HG02981 (cell line): ENCODE measurements at regions not wholly inside any gene's neighbourhood (a gene's known extent, or its start where the extent isn't known, plus 50 kb on each side); places are given as distances from the start of the nearest gene placed in this dataset.
"Not testable (repeated sequence)": the region's sequence is repeated elsewhere in the genome, so short reads cannot be mapped to it uniquely, and the experiment has no call there.

ENCODE experiments used
- ATAC-seq: cut with Tn5 transposase; IDR thresholded peaks from one replicate; pipeline ENCODE4 v1.9.1; 2021; ENCODE audit warnings: mild to moderate bottlenecking, moderate library complexity; ENCODE audit not compliant: unreplicated experiment

GRCh38 chr5:96180684-96181435 is 219.2 kb upstream of the ELL2 start:
- no peak for ATAC-seq

- ATAC-seq: peak; percentile 76
These were observed 215.7 kb upstream of the ELL2 start for GRCh38 chr5:96177303-96177869.

- ATAC-seq: no peak
These were observed 214.4 kb upstream of the ELL2 start for GRCh38 chr5:96176022-96176421.

- ATAC-seq: no peak
These were observed 213.4 kb upstream of the ELL2 start for GRCh38 chr5:96175090-96175489.

GRCh38 chr5:96173366-96173765 is 211.7 kb upstream of the ELL2 start:
- no peak for ATAC-seq

- no peak for ATAC-seq
These were observed 210.8 kb upstream of the ELL2 start for GRCh38 chr5:96172436-96172835.

DNA sequence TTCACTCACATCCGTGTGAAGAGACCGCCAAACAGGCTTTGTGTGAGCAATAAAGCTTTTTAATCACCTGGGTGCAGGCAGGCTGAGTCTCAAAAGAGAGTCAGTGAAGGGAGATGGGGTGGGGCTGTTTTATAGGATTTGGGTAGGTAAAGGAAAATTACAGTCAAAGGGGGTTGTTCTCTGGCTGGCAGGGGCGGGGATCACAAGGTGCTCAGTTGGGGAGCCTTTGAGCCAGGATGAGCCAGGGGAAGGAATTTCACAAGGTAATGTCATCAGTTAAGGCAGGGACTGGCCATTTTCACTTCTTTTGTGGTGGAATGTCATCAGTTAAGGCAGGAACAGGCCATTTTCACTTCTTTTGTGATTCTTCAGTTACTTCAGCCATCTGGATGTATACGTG is 210.3 kb upstream of the ELL2 start:
- not testable (repeated sequence) for ATAC-seq

- not testable (repeated sequence) for ATAC-seq
These were observed 209.0 kb upstream of the ELL2 start for GRCh38 chr5:96170481-96171125.

GRCh38 chr5:96168833-96169232 is 207.2 kb upstream of the ELL2 start:
- not testable (repeated sequence) for ATAC-seq

GRCh38 chr5:96159043-96159442 is 197.4 kb upstream of the ELL2 start:
- ATAC-seq: no peak

DNA sequence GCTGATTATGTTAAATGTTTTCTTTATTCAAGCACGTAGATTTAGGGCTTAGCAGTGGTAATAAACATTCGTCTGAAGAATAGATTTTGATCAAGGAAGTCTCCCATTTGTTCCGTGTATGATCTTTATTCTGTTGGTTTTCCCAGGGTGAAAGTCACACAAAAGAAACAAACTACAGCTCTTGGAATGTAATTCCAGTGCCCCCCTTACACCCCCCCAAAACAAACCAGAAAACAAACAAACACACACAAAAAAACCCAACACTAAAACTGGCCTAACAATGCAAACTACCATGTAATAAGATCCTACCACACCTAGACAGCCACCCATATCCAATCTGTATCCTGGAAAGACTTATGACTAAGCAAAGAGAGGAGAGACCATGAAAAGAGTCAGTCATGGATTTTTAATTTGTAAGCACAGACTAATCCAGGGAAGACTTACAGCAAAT is 196.2 kb upstream of the ELL2 start:
- ATAC-seq: no peak

GRCh38 chr5:96157077-96157780 is 195.6 kb upstream of the ELL2 start:
- ATAC-seq: no peak

DNA sequence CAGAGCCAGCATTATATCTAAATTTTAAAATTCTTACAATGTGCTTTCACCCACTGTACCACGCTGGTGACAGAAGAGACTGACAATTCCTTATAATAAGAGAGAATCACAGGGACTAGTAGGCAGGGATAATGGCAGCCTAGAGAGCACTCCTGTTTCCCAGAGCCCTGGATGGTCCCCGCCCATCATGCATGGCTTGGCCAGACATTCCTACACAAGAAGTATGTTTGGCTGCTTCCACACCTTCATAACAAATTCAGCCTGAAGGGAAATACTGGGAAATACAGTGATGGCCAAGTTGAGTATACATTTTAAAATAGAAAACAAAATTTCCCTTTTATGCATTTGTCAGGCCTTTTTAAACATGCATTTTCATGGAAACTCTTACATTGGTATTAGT is 193.5 kb upstream of the ELL2 start:
- no peak for ATAC-seq

DNA sequence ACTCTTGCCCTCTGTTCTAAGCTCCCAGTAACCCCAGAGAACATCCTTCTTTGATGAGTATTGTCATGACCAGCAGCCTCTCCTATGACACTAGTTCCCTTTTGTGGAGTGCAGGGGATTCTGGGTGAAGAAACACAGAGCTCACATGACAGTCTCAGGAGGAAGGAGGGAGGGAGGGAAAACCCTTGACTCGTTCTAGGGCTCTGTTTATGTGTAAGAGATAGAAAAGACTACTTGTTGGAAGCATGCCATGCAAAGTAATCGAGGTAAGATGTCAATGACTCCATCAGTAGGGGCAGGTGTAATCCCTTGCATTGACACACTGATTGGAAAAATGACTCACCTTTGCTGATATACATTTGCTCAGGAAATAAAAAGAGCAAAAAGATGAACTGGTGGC is 190.2 kb upstream of the ELL2 start:
- ATAC-seq: no peak

GRCh38 chr5:96150007-96150406 is 188.4 kb upstream of the ELL2 start:
- ATAC-seq: no peak

DNA sequence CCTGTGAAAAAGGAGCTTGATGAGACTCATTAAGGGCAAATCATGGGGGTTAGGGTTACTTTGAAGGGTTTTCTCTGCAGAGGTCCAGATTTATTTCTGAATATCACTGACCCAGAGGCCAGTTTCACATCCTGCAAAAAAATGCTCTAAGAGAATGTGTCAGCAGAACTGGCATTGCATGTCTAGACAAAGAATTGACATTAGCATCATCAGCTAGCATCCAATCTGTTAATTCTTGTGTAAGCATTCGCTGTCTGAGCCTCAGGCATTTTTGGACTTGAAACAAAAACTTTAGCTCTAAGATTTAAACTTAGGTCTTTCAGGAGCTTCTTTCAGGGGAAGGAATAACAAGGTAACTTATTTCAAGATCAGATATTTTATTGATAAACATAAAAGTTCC is 187.9 kb upstream of the ELL2 start:
- ATAC-seq: no peak

GRCh38 chr5:96149021-96149420 is 187.4 kb upstream of the ELL2 start:
- ATAC-seq: no peak

- no peak for ATAC-seq
These were observed 186.7 kb upstream of the ELL2 start for GRCh38 chr5:96148376-96148775.

- ATAC-seq: no peak
These were observed 186.2 kb upstream of the ELL2 start for GRCh38 chr5:96147866-96148265.

- ATAC-seq: peak; percentile 55
These were observed 185.0 kb upstream of the ELL2 start for GRCh38 chr5:96146675-96147074.

DNA sequence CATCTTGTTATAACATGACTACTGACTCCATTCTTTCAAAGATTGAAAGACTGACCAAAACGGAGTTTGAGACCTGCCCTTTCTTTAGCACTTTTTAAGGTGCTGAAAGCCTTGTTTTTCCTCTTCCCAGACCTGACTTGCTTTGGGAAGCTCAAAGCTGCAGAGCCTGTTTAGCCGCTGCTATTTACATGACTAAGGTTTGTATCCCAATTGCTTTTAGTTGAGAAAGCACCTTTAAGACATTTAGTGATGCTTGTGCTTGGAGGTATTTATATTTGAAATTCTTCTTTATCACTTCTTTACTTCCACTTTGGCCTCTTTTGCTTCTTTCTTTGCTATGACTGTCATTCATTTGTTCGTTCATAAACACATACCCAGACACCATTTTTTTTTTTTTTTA is 182.6 kb upstream of the ELL2 start:
- no peak for ATAC-seq

GRCh38 chr5:96143450-96143849 is 181.8 kb upstream of the ELL2 start:
- ATAC-seq: no peak
